HG03196 (cell line): ENCODE measurements at regions not wholly inside any gene's neighbourhood (a gene's known extent, or its start where the extent isn't known, plus 50 kb on each side); places are given as distances from the start of the nearest gene placed in this dataset.

ENCODE experiments used
- ATAC-seq: cut with Tn5 transposase; IDR thresholded peaks from one replicate; pipeline ENCODE4 v1.9.1; 2021; ENCODE audit not compliant: unreplicated experiment

- ATAC-seq, result no peak
Observed at GRCh38 chr17:77728474-77728795, 230.1 kb upstream of the TNRC6C start.

GRCh38 chr17:77728871-77729270 is 229.6 kb upstream of the TNRC6C start:
- no peak for ATAC-seq

- no peak for ATAC-seq
Observed at GRCh38 chr17:77729587-77729986, 228.9 kb upstream of the TNRC6C start.

GRCh38 chr17:77730376-77730775 is 228.1 kb upstream of the TNRC6C start:
- ATAC-seq, result no peak

- ATAC-seq, result no peak
Observed at GRCh38 chr17:77733576-77734296, 224.8 kb upstream of the TNRC6C start.

GRCh38 chr17:77734371-77735080 is 224.0 kb upstream of the TNRC6C start:
- no peak for ATAC-seq

GRCh38 chr17:77735081-77735565 is 223.4 kb upstream of the TNRC6C start:
- ATAC-seq, result no peak

- ATAC-seq, result no peak
Observed at GRCh38 chr17:77735566-77736198, 222.8 kb upstream of the TNRC6C start.

- no peak for ATAC-seq
Observed at GRCh38 chr17:77736199-77736585, 222.3 kb upstream of the TNRC6C start.

GRCh38 chr17:77736721-77737120 is 221.8 kb upstream of the TNRC6C start:
- ATAC-seq, result no peak

GRCh38 chr17:77737442-77738265 is 220.8 kb upstream of the TNRC6C start:
- ATAC-seq, result no peak

- no peak for ATAC-seq
Observed at GRCh38 chr17:77738751-77739531, 219.6 kb upstream of the TNRC6C start.

- ATAC-seq, result no peak
Observed at GRCh38 chr17:77740481-77740880, 218.0 kb upstream of the TNRC6C start.

GRCh38 chr17:77741109-77741508 is 217.4 kb upstream of the TNRC6C start:
- ATAC-seq, result no peak

- no peak for ATAC-seq
Observed at GRCh38 chr17:77742579-77742978, 215.9 kb upstream of the TNRC6C start.

- no peak for ATAC-seq
Observed at GRCh38 chr17:77744066-77744988, 214.2 kb upstream of the TNRC6C start.

GRCh38 chr17:77745702-77746101 is 212.8 kb upstream of the TNRC6C start:
- no peak for ATAC-seq

- no peak for ATAC-seq
Observed at GRCh38 chr17:77746393-77746792, 212.1 kb upstream of the TNRC6C start.

- no peak for ATAC-seq
Observed at GRCh38 chr17:77746896-77747554, 211.5 kb upstream of the TNRC6C start.
